ENCODE measurements at regions not wholly inside any gene's neighbourhood (a gene's known extent, or its start where the extent isn't known, plus 50 kb on each side); places are given as distances from the start of the nearest gene placed in this dataset.
A peak's percentile ranks its signal among the peaks of the same experiment; 100 is the strongest.

GRCh38 chr7:156091519-156092080 lies 279.3 kb upstream of the SHH start:
- no peak for DNase-seq

- no peak for DNase-seq
These were observed 278.7 kb upstream of the SHH start for GRCh38 chr7:156090988-156091387.

- DNase-seq = no peak
These were observed 277.0 kb upstream of the SHH start for GRCh38 chr7:156089222-156089621.

GRCh38 chr7:156088115-156088514 lies 275.9 kb upstream of the SHH start:
- DNase-seq = no peak

GRCh38 chr7:156082048-156083040 lies 270.1 kb upstream of the SHH start:
- DNase-seq = no peak

DNA sequence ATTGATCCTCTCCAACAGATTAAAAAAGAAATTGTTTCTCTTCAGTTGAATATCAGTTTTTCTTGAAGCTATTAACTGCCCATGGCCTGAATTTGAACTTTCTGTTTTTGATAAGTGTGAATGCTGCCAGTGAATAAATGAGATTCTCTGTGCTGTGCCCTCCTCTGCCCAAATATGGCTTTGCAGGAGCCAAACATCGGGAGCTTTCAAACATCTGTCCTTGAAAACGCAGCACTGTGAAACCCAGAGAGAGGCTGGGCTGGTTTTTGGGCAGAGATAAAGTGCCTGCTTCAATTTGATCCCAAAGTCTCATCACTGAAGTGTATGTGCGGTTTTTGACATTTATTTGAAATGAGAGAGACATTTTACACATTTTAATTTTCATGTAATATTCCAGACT lies 268.3 kb upstream of the SHH start:
- no peak for DNase-seq

DNA sequence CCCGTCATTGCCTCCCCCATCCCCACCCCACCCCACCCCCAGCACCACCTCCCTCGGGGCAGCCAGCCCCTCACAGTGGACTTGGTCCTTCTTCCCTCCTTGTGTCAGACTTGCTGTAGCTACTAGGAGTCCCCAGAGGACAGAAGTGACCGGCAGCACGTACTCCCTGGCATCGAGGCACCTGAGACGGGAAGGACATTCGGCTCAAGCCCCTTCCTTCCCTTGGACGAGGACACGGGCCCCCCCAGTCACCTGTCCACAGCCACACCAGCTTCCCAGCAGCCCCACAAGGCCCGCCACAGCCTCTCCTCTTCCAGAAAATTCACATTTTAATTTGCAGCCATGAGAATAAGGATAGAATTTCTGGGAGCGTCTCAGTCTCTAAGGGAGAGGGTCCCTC lies 267.8 kb upstream of the SHH start:
- no peak for DNase-seq

- DNase-seq = no peak
These were observed 266.9 kb upstream of the SHH start for GRCh38 chr7:156079156-156079555.

DNA sequence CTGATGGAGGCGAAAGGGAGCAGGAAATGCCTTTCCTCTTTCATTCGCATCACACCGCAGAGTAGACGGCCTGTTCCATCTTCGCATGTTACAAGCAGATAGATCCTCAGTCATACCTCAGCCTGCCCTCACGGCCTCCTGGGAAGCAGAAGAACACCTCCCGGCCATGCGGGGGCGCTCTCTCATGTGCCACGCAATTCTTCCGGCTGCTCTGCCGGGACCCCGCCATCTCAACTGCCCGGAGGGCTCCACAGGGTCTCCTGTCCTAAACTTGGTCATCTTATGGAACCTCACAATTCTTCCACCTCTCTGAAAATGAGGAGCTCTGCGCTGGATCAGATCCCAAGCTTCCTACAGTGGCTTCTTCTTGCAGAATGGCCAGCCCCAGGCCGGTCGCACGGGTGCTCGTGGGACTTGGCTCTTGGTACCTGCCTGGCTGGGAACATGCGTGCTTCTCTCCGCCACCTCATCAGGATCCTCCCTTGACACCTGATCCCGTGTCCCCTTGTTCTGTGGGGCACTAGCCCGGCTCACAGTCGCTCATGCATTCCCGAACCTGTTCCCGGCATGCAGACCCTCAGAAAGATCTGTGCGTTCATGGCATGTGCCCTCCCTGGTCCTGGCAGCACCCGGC lies 262.8 kb upstream of the SHH start:
- no peak for DNase-seq

DNA sequence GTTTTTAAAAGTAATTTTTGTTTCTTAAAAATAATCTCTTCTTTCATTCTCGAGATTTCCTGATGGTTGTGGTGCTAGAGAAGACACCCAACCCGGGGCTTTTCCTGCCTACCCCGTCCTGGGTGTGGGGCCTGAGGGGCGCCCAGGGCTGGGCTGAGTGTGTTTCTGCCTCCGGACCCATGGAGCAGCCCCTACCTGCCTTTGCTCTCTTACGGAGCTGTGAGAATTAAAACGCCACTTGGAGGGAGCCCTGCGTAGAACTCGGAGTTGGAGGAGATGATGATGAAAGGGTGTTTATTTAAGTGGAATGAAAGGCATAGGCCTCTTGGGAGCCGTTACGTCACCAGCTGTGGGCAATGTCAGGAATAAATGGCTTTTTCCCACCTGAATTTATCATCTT lies 261.8 kb upstream of the SHH start:
- DNase-seq = no peak

DNA sequence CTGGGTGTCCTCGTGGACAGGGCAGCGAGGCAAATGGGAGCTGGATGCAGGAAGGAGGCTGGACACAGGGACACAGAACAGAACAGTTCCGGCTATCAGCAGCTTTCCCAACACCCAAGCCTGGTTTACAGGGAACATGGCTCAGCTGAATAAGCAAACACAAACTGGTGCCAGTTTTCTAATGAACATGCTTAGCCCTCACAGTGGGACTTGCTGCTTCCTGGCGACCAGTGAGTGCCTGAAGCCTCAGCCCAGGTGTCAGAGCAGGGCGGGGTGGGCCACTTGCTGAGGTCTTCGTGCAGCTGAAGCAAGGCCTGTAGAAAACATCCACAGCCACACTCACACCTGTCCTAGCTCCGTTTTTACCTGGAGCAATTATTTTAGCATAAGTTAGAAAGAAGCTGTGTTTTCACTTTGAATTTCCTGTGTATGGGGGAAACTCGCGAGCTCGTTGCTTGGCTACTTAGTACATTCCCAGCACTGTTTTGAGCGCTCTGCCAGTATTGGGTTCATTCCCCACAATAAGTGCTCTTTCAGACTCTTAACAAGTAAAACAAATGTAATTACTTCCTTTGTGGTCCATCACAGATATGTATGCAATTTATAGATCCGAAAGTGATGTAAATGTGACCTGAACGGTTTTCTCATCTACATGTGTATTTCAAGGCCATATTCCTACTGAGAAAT lies 261.2 kb upstream of the SHH start:
- no peak for DNase-seq

DNA sequence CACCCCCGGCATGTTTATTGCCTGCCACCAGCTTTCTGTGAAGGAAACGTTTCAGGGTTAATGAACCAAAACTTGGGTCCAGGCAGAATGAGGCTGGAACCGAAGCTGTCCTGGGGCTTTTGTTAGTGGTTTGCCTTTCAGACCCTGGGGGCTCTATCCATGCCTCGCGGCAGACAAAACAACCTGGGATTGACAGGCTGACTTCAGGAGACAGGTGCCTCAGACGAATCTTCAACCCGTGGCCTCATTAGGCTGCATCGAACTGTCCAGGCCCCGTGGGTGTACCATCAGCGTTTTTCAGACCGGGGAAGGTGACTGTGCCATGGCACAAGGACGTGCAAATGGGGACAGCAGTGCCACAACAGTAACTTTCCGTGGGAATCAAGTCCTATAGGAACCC lies 259.3 kb upstream of the SHH start:
- no peak for DNase-seq

DNA sequence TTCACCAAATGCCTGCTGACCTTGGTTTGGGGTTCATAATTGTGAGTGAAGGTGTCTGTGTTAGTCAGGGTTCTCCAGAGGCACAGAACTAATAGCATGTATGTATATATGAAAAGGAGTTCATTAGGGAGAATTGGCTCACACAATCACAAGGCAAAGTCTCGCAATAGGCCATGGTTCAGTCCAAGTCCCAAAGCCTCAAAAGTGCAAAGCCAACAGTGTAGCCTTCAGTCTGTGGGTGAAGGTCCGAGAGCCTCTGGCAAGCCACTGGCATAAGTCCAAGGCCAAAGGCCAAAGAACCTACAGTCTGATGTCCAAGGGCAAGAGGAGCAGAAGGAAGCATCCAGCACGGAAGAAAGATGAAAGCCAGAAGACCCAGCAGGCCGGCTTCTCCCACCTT lies 257.6 kb upstream of the SHH start:
- DNase-seq = no peak

DNA sequence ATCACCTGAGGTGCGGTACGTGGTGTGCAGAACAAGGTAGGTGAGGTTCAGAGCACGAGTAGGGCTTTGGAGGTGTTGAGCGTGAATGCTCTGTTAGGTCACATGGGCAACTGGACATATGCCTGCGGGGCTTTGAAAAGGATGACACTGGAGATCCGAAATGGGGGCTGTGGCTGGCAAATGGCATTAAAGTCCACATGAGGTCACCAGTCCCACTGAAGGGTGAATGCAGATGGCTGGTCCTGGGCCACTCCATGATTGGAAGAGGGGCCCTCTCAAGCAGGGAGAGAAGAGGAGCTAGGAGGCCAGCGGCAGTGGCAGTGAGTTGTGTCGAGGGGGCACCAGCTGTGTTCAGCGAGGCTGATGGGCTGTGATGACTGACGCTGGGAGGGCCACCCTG lies 254.9 kb upstream of the SHH start:
- DNase-seq = no peak

DNA sequence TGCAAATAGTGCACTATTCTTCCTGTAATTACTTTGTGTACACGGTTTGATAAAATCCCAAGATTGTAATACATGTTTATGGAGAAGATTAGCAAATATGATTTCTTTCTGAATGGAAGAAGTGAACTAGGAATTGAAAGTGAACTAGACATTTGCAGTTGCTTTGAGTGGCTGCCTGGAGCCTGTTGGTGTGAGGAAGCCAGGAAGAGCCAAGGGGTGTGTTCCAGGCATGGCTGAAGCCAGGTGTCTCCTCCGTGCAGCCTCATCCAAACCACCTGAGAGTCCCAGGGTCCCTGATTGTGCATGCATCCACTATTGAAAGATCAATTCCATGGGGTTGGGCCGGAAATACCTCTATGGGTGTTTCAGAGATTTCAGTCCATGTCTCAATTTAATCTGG lies 253.1 kb upstream of the SHH start:
- no peak for DNase-seq

- DNase-seq = peak; percentile 43
These were observed 252.7 kb upstream of the SHH start for GRCh38 chr7:156064971-156065386.

DNA sequence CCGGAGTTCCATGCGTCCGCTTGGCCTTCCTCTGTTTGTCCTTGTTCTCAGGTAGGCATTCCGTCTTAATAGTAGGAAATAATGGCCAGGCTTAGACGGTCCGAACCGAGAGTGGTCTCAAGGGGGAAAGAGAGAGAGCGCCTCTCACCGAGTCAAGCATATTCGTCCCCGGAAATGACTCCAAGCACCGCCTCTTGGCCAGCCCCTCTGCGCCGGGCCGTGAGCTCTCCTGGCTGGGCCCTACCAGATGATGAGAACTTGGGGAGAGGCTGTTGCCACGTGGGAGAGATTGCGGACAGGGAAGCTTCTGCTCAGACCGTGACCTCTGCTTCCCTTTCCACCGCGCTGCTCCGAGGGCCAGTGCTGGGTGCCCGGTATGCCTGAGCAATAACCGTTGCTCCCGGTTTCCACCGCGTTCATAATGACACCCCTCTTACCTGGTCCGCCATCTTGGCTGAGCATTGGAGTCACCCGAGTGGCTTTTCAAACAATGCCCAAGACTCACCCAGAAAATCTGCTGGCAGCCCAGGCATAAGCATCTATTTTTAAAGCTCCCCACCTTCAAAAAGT lies 251.1 kb upstream of the SHH start:
- DNase-seq = no peak

GRCh38 chr7:156062286-156062685 lies 250.0 kb upstream of the SHH start:
- no peak for DNase-seq

DNA sequence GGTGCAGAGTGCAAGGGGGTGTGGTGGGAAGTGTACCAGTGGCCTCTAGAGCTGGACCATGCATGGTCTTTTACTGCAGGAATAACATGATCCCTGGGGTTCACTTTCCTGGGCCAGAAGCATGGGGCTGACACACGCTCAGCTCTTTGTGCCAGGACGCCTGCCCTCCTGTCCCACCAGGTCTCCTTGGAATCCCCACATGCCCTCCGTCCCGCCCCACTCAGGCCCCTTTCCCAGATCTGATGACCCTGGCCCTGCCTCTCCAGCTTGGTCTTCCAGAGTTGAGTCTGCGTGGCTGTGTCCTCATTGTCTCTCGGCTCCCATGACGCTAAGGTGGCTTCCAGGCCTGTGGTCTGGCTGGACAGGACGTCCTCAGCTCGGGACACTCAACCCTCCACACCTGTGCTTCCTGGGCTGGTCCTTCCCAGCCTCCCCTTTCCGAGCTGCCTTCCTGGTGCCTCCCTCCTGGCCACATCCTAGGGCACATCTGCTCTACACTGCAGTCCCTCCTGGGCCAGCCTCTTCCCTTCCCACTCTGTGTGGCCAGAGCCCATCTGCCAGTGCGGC lies 249.5 kb upstream of the SHH start:
- DNase-seq = no peak

GRCh38 chr7:156060925-156061324 lies 248.7 kb upstream of the SHH start:
- no peak for DNase-seq

DNA sequence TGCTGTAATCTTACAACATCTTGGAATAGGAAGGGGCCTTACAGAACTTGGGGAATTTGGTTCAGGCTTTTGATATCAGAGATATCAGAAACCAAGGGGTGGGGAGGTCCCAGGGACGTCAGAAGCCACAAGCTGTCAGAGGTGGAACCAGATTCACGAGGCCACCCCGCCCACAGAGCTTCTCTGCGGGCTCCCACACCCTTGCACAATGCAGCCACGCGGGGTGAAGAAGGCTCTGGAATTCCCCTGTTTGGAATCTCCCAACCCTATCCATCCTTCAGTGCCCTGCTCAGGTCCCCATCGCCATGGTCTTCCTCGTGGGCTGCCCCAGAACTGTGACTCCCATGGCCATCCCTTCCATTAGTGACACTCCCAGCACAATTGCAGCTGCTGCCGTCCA lies 247.1 kb upstream of the SHH start:
- DNase-seq = no peak

DNA sequence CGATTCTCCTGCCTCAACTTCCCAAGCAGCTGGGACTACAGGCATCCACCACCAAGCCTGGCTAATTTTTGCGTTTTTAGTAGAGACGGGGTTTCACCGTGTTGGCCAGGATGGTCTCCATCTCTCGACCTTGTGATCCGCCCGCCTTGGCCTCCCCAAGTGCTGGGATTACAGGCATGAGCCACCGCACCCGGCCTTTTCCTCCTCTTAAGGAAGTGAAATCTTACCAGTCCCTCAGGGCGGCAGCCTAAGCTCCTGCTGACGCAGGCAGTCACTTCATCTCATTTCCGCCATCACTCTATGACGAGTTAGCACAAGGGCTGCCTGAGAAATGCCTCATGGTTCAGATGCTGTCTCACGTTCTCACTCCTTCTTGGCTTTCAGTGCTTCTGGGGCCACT lies 246.0 kb upstream of the SHH start:
- no peak for DNase-seq

DNA sequence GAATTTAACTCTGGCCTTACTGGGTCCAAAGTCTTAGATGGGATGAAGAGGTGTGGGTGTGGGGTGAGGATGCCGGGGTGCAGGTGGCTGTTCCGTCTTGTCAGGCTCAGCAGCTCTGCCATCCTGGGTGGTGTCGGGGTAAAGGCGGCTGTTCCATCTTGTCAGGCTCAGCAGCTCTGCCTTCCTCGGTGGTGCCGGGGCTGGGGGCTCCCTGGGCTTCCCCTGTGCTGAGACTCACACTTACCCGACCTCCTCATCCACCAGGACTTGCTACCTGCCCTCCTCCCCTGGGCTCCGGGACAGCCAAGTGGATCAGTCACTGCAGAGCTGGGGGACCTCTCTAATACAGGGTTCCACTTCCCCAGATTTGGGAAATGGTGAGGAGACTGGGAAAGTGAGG lies 244.3 kb upstream of the SHH start:
- DNase-seq = no peak

Data from dermis blood vessel endothelial cell (primary cell).